GM21528 (cell line): ENCODE measurements at regions not wholly inside any gene's neighbourhood (a gene's known extent, or its start where the extent isn't known, plus 50 kb on each side); places are given as distances from the start of the nearest gene placed in this dataset.
"Not testable (repeated sequence)": the region's sequence is repeated elsewhere in the genome, so short reads cannot be mapped to it uniquely, and the experiment has no call there.

Experiments
- ATAC-seq: cut with Tn5 transposase; IDR thresholded peaks from one replicate; pipeline ENCODE4 v1.9.1; 2021; ENCODE audit warnings: mild to moderate bottlenecking, moderate library complexity; ENCODE audit not compliant: unreplicated experiment, low FRiP score

- ATAC-seq: peak; percentile 92
These were observed 70.7 kb downstream of the CETN3 start for GRCh38 chr5:90338712-90339372.

DNA sequence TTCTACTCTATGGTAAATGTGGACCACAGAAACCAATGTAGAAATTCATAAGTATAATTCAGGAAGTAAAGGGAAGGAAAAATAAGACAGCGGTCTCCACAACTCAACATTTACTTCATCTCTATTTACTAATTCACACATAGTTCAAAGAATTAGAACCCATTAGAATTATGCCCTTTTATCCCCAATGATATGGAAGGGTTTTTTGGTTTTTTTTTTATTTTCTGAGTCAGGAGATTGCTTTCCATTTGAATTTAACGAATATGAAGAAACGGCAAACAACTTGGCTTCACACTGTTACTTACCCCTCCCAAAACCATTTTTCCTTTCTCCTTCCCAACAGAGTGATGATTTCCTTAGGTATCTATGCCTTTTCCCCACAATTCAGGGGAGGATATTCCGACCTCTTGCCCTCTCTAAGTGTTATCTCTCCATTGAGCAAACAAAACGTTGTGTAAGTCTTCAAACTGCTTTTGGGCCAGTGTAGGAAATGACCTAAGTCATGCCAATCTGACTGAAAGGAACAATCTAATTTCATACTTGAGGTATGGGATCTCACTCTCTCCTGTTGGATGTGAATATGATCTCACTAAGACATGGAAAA is 72.0 kb downstream of the CETN3 start:
- ATAC-seq: no peak

DNA sequence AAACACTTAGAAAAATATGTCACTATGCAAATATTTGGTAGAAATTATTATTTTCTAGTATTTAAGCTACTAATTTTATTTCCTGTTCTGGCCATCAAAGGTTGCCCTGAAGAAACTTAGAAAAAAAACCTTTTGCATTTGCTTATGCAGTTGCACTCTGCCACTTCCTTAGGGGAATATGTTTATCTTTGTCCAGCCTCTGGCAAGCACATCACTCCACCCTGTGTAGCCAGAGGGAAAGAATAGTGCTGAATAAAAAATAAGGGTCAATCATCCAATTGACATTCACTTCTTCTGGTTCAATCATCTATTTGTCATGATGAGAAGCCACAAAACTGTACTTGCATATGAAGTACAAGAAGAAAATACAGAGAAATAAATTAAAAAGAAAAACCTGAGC is 72.8 kb downstream of the CETN3 start:
- ATAC-seq: no peak

DNA sequence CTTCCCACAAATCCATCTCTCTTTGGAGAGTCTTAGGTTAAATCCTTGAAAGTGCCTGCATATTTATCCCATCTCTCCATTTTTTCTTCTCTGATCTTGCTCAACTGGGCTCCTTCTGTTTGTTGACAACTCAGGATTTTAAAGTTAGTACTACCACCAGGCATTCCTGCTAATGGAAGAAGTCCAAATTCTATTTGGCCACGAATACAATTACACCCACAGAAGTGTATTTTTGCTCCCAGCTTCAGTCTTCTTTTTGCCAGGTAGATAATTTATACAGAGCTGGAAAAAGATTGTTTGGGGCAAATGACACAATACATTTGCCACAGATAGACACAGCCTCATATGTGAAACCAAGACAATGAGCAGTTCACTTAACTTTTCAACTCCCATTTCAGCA is 74.8 kb downstream of the CETN3 start:
- ATAC-seq: no peak

GRCh38 chr5:90329911-90330310 is 79.6 kb downstream of the CETN3 start:
- ATAC-seq: no peak

GRCh38 chr5:90326995-90327394 is 82.6 kb downstream of the CETN3 start:
- ATAC-seq: no peak

- no peak for ATAC-seq
These were observed 84.5 kb downstream of the CETN3 start for GRCh38 chr5:90325093-90325492.

DNA sequence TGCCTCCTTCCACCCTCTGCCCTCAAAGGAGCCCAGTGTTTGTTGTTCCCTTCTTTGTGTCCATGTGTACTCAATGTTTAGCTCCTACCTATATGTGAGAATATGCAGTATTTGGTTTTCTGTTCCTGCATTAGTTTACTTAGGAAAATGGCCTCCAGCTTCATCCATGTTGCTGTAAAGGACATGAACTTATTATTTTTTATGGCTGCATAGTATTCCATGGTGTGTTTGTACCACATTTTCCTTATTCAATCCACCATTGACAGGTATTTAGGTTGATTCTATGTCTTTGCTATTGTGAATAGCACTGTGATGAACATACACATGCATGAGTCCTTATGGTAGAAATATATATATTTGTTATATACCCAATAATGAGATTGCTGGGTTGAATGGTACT is 89.2 kb downstream of the CETN3 start:
- not testable (repeated sequence) for ATAC-seq

GRCh38 chr5:90312027-90312426 is 97.5 kb downstream of the CETN3 start:
- no peak for ATAC-seq

DNA sequence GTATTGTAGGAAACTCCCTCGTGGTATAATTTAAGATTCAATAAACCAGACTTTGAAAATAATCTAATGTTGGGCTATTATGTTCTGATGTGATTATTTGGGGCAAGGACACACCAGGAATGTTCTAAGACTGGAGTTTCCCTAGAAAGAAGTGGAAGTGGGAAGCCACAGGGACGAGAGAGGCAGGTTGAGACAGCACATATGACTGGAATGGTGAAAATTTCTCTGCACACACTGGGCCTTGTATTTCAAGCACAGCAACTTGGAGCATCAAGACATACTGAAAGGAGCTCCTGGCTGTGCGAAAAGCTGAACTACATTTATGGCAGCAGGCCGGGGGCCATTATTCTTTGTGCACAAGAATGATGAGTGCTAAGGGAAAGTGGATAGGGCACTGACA is 98.2 kb downstream of the CETN3 start:
- ATAC-seq: no peak

DNA sequence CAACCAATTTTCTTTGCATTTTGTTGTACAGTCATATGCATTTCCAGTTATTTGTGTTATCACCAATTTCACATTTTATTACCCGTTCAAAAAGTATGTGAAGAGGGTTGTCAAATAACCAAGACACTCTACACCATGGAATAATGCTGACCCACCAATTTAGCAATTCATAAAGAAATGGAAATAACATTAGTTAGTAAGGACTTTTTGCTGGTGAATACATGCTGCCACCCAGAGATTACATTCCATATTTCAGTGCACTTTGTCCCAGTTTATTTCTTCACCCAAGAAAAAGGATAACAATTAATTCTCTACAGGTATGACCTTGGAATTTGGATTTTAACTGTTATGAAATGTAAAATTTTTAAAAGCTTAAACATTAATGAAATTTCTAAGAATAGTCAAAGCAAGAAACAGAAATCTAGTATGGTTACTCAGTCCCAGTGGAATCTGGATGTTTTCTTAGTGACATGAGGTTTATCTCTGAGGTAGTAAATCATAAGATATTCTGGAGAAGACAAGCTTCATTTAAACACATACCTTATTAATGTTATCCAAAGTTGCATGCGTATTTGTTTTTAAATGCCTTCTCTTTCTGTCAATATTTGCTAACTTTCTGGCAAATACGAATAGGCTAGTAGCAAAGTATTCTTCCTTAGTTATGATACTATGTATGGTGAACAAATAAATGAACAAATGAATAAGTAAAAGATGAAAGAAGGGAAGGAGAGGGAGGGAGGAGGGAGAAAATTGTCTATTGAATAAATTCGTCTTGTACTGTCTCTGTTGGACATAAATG is 100.6 kb downstream of the CETN3 start:
- ATAC-seq: no peak

- ATAC-seq: no peak
These were observed 101.8 kb downstream of the CETN3 start for GRCh38 chr5:90307782-90308181.

DNA sequence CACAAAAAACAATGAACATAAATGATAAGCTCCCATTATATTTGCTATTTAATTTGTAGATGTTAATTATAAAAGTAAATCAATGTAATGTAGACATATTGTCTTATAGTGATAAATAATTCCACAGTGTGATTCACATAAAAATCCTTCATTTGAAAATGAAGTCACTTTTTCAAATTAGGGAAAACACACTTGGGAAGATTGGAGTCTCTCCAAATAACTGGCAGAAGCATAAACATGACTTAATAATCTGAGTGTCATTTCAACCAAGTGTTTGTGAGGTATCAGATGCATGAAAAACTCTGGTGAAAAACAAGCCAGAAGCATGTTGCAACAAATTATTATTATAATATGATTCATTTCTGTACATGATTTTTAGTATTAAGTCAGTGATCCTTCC is 102.2 kb downstream of the CETN3 start:
- no peak for ATAC-seq

DNA sequence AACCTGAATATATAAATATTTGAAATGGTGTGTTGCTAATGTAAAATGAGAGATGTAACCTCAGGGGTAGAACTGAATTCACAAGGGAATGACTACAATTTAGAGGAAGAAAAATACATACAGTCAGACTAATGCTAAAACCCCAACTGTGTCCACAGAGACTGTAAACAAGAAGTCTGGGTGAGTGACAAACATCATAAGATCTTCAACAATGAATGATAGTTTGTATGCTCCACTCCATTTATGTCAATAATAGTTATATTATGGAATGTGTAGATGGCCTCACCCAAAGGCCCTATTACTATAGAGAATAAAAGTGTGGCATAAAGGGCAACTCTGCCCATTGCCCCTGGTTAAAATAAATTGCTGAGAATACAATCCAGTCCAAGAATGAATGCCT is 102.9 kb downstream of the CETN3 start:
- no peak for ATAC-seq

- no peak for ATAC-seq
These were observed 104.4 kb downstream of the CETN3 start for GRCh38 chr5:90305041-90305720.

DNA sequence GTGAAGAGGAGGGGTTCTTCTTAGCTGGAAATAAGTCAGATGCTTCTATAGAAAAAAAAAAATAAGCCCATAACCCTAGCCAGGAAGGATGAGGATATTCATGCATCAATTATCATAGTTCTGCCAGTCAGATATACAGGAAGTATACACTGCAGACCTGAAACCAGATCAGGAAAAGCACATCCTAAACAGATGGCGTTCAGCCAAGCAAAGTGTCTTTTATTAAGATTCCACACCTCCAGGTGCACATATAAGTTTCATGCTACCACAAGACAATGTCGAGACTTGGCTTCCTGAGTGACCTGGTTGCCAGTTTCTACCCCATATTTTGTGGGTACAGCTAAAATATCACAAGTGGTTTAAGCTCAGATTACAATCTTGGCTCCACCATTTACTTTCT is 108.3 kb downstream of the CETN3 start:
- no peak for ATAC-seq

DNA sequence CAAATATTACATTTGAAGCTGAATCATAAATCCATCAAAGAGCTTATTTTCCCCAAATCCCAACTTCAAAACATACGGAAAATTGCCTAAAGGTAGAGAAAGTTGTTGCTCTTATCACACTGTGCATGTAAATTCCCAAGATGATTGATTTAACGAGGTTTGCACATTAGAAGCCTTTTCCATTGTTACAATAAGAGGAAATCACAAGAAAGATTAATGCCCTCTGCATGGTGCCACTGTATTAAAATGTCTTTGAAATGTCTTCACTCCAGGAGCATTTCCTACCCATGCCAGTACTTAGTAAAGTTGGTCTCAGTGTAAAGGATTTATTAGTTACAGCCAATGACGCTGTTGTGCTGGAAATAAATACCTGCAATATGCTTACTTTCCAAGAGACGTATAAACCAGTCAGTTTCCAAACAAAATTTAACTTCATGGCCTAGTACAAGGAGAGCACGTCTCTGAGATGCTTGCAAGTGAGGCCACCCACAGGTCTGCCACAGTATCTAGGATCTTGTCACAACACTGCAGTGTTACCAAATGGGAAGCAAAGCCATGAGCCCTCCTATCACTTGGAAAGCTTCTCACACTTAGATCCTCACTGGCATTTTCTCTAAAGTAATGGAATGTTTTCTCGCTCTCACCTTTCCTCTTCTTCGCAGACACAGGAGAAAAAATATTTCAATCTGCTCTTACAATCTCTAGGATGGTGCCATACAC is 112.4 kb downstream of the CETN3 start:
- ATAC-seq: no peak

DNA sequence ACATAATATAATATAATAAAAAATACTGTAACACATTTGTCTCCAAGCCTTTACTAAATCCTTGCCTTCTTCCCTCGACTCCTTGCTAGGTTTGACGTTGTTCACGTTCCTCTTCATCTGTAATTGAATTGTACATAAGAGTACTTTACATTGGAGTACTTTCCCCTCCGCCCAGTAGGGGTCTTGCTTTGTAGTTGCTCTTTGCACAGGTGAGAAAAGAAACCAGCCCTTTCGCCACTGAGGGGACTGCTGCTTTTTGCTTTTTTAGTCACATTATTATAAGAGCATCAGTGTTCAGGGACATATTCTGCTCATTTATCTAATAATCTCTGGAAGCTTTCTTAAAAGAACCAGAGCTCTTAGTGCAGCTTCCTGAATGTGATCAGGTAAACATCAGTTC is 115.0 kb downstream of the CETN3 start:
- ATAC-seq: no peak

DNA sequence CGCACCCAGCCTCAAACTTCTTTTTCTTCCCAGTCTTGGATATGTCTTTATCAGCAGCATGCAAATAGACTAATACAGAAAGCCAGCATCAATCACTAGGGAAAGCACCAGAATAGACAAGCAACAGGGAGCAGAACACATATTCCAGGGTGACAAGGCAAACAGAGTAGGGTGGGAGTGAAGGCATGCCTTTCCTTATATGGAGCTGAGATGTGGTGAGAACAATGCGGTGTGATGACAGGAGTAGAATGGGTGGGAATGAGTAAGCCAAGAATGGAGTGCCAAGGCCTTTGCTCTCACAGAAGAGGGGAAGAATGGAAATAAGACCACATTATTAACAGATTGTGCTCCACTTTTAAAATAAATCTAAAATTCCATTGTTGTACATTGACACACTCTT is 115.6 kb downstream of the CETN3 start:
- ATAC-seq: no peak

DNA sequence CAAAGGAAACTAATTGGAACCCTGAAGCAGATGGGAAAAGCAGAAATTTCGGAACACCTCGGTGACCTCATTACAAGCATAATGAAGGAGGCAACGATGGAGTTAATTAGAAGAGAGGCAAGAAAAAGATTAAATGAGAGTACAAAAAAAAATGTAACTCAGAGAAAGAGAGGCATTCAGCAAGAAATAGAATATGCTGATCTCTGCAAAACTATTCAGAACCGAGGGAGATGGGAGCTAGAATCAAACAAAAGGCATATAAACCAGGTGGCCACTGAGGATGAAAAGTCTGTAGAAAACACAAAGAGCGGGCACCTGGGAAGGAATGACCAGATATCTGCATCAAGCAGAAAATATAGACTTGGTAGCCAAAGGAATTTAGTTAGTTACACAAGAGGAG is 118.9 kb downstream of the CETN3 start:
- no peak for ATAC-seq

- no peak for ATAC-seq
These were observed 119.7 kb downstream of the CETN3 start for GRCh38 chr5:90289837-90290236.
